NCI-H2107 treated with DMSO at 0.1 percent for 48 hours (cell line): ENCODE measurements at regions not wholly inside any gene's neighbourhood (a gene's known extent, or its start where the extent isn't known, plus 50 kb on each side); places are given as distances from the start of the nearest gene placed in this dataset.
A peak's percentile ranks its signal among the peaks of the same experiment; 100 is the strongest.

Experiments used
- DNase-seq: peaks from one replicate; lab custom pipeline; 2025; ENCODE audit not compliant: unreplicated experiment; lab: John Stamatoyannopoulos, UW

- no peak for DNase-seq
Measured at GRCh38 chr16:73212431-73212830, 164.5 kb upstream of the ZFHX3 start.

DNA sequence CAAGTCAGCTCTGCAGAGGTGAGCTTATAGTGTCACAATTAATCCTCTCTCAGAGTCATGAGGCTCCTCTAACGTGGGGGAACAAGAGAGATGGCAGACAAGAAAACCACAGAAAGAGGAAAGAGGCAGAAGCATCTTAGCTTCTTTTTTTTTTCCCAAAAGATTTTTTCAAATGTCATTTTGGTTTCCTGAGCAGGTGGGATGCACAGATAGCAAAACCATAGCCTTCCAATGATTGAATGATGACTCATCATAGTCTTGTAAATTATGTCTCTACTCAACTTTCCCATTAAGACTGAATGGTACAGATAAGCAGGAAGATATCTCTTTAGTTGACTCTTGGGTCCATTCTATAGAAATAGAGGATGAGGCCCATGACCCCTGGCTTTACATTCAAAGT is 162.8 kb upstream of the ZFHX3 start:
- no peak for DNase-seq

DNA sequence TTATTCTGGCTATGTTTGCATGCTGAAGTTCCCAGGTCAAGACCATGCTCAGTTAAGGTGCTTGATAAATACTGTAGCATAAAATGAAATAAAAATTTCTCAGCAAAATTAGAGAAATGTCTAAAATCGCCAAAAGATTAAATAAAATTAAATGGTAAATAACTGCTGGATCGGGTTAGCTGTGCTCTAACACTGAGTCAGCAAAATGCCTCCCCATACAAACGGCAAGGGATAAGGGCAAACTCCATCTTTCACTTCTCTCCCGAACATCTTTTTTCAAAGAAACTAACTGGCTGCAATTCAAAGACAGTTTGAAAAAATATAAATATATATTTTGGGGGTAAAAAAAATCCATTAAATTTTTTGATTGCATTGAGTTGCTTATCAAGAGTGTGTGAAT is 162.2 kb upstream of the ZFHX3 start:
- no peak for DNase-seq

DNA sequence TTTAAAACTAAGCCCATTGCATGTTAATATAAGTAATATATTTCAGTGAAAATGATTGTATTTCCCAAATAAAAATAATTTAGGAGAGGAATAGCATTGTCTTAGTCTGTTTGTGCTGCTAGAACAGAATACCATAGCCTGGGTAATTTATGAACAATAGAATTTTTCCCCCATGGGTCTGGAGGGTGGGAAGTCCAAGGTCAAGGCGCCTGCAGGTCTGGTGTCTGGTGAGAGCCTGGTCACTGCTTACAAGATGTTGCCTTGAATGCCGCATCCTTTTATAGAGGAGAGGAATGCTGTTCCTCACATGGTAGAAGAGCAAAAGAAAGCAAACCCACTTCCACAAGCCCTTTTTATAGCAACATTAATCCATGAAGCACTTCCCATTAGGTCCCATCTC is 161.3 kb upstream of the ZFHX3 start:
- no peak for DNase-seq

GRCh38 chr16:73206151-73206707 is 158.3 kb upstream of the ZFHX3 start:
- no peak for DNase-seq

- DNase-seq = no peak
Measured at GRCh38 chr16:73205153-73205886, 157.4 kb upstream of the ZFHX3 start.

- DNase-seq = peak; percentile 77
Measured at GRCh38 chr16:73204359-73205152, 156.6 kb upstream of the ZFHX3 start.

- DNase-seq = no peak
Measured at GRCh38 chr16:73202161-73202729, 154.3 kb upstream of the ZFHX3 start.

GRCh38 chr16:73199214-73199613 is 151.3 kb upstream of the ZFHX3 start:
- no peak for DNase-seq

- no peak for DNase-seq
Measured at GRCh38 chr16:73198481-73198880, 150.6 kb upstream of the ZFHX3 start.

- no peak for DNase-seq
Measured at GRCh38 chr16:73197598-73197997, 149.7 kb upstream of the ZFHX3 start.

DNA sequence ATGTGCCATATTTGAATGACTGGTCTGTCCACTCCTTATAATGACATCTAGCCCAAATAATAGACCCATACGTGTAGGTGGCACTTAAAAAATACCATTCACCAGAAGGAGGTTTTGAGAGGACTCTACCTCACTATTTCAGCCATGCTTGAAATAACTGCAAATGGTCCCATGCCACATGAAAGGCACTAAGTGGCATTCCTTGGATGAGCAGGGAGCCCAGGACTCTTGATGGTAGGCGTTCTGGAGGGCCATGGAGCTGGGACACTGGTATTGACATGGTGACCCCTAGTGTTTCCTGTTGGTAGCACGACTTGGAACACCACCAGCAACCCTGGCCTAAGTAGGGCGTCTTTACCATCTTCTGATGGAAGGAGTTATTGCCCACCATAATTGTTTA is 148.7 kb upstream of the ZFHX3 start:
- peak; percentile 49 for DNase-seq

GRCh38 chr16:73193464-73193863 is 145.5 kb upstream of the ZFHX3 start:
- DNase-seq = no peak

DNA sequence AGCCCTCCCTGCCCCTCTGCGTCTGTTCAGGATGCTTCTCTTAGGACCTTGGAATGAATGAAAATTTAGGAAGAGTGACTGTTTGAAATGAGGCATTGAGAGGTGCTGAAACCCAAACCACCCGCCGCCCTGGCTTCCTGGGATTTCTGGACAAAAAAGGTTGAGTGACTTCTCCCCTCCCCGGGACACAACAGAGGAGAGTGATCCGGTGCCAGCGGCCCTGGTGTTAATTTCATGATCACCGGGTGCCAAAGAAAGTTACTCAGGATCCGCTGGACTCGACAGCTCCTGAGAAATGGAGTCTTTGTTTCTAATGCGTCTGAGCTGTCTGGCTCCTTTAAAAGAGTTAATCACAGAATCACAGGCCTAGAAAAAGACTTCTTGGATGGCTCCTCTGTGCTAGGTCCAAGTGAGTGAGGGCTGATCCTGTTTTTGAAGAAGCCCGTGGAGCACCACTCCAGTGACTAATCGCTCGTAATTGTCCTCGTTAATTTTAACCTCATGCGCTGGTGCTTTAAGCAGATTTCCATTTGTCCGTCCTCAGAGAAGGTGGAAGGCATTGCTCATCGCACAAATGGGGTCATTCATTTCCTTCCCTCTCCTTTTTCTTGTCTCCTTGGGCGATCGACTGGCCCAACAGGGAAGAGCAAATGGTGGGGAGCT is 144.4 kb upstream of the ZFHX3 start:
- no peak for DNase-seq

DNA sequence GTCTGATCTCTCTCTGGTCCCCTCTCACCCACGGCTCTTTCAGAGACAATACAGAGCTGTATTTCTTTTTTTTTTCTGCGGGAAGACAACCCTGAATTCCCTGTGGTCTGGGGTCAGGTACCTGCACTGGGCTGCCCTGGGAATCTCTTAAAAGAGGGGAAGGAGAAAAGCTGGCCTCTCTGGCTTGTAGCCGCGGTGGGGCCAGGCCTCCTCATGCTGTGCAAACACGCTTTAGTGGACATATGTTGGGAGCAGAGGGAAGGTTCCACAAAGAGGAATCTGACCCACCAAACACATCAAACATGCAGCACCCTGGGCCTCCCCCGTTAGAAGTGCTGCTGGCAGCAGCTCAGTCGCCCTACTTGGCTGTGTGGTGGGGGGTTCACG is 143.7 kb upstream of the ZFHX3 start:
- DNase-seq = no peak

- no peak for DNase-seq
Measured at GRCh38 chr16:73190688-73191659, 143.0 kb upstream of the ZFHX3 start.

DNA sequence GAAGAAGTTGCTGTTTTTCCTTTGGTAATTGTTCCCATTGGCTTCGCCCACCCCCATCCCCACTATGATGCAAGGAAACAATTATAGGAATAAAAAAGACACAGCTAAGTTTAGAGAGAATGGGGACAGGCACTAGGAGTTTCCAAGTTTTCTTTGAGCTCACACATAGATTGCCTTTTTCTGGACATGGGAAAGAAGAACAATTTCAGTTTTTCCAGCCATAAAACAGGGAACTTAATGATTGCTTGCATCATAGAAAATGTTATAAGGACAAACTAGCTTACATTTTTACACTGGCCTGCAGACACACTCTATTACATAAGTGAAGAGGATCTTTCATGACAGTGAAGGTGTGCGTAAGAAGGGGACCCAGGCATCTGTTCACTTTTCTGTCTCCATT is 142.3 kb upstream of the ZFHX3 start:
- no peak for DNase-seq

GRCh38 chr16:73189136-73189535 is 141.2 kb upstream of the ZFHX3 start:
- DNase-seq = no peak

GRCh38 chr16:73186752-73187601 is 139.0 kb upstream of the ZFHX3 start:
- no peak for DNase-seq
